Heart left ventricle (tissue), 13 donors: ENCODE measurements at regions not wholly inside any gene's neighbourhood (a gene's known extent, or its start where the extent isn't known, plus 50 kb on each side); places are given as distances from the start of the nearest gene placed in this dataset.

Source experiments
- POLR2A ChIP-seq, 2 donors: fragments of 450-650 bp; IDR thresholded peaks; one replicate each; pipeline ENCODE4 v1.6.1; 2017; ENCODE audit warnings: antibody characterized with exemption in 2 of 2, mild to moderate bottlenecking in 2 of 2, moderate library complexity in 2 of 2
- TF ChIP-seq, protein P1 (sequence below), 12 donors: fragments of 200-600 bp; sonication (generic) in 4 of 12; IDR thresholded peaks; one replicate each; pipeline versions ENCODE4 v1.5.0 to v1.8.0; 2018 to 2022; ENCODE audit warnings: antibody characterized with exemption in 12 of 12, mild to moderate bottlenecking in 5 of 12
- donor health status: ischemic (EF 13 %, LVEDD 7.1; RV severe dilation, severe dysfunction).
- donor health status: DM: no; HTN: yes; CAD: no.
- donor health status: DM: no; HTN: no; CAD: no.
- donor health status: ischemic (EF 25% LVEDD 6.9; RV normal size, moderate dysfunction).
- donor health status: ischemic (EF 25% LVEDD 5.7; RV mildly dilated, moderate dysfunction).
- donor health status: ischemic (EF 35%, LVEDD 5.7; RV mildly dilated, moderate dysfunction).
- donor health status: nonischemic (EF 11% LVEDD 7.7; RV severe dilation, severe dysfunction).
- donor health status: DM: yes; HTN: yes; CAD: no.
- donor health status: PGD.
- donor health status: ischemic (EF 29% LVEDD 5.4; RV normal size, mild dysfunction).
- donor health status: nonischemic (EF 23%, LVEDD 6.1; RV moderate dilation, normal function).

DNA sequence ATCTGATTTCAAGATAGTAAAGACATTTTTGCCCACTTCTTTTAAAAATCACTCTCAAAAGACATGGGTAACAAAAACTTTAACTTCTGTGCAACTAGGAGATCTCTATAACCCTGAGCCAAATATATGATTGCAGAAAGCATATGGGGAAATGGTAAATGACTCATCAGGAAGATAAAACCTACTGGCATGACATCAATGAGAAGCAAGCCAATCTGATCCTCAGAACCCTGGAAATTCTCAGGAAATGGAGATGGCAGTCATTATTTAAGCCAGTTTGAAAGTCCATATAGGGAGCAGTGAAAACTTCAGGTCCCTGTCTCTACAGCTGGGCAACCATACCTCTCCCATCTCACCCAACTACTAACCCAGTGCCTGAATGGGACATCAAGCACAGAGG lies 249.7 kb upstream of the NREP start:
- TF ChIP-seq, protein P1, sequence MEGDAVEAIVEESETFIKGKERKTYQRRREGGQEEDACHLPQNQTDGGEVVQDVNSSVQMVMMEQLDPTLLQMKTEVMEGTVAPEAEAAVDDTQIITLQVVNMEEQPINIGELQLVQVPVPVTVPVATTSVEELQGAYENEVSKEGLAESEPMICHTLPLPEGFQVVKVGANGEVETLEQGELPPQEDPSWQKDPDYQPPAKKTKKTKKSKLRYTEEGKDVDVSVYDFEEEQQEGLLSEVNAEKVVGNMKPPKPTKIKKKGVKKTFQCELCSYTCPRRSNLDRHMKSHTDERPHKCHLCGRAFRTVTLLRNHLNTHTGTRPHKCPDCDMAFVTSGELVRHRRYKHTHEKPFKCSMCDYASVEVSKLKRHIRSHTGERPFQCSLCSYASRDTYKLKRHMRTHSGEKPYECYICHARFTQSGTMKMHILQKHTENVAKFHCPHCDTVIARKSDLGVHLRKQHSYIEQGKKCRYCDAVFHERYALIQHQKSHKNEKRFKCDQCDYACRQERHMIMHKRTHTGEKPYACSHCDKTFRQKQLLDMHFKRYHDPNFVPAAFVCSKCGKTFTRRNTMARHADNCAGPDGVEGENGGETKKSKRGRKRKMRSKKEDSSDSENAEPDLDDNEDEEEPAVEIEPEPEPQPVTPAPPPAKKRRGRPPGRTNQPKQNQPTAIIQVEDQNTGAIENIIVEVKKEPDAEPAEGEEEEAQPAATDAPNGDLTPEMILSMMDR (IDR thresholded peaks at IDR 0.05), result no peak
- no peak for TF ChIP-seq POLR2A (IDR thresholded peaks at IDR 0.05)
